Stimulated activated effector memory CD8-positive, alpha-beta T cell treated with anti-CD3 and anti-CD28 coated beads, Interleukin-12 subunit alpha, Interleukin-12 subunit beta, amount 100 ng/mL, for 72 hours (primary cell): ENCODE measurements at regions not wholly inside any gene's neighbourhood (a gene's known extent, or its start where the extent isn't known, plus 50 kb on each side); places are given as distances from the start of the nearest gene placed in this dataset.
A peak's percentile ranks its signal among the peaks of the same experiment; 100 is the strongest.

Experiments
- ATAC-seq: fragments of 150-1000 bp; cut with Tn5 transposase; 2 replicates; pipeline ENCODE4 v1.10.0; 2021
- DNase-seq, 2 donors: peaks; one replicate each; pipeline ENCODE4 v3.0.0; 2021 to 2022; ENCODE audit warnings: low spot score in 2 of 2
- H3K27ac Mint-ChIP-seq: one replicate; pipeline ENCODE4 v1.8.0; 2022; ENCODE audit warnings: mild to moderate bottlenecking, mixed read lengths
- H3K36me3 Mint-ChIP-seq: one replicate; pipeline ENCODE4 v1.8.0; 2022; ENCODE audit warnings: mild to moderate bottlenecking, mixed read lengths
- H3K4me1 Mint-ChIP-seq: one replicate; pipeline ENCODE4 v1.8.0; 2022; ENCODE audit warnings: mixed read lengths
- H3K4me3 Mint-ChIP-seq: one replicate; pipeline ENCODE4 v1.8.0; 2022; ENCODE audit warnings: mild to moderate bottlenecking, mixed read lengths
- H3K9me3 Mint-ChIP-seq: one replicate; pipeline ENCODE4 v1.8.0; 2022; ENCODE audit warnings: mixed read lengths

DNA sequence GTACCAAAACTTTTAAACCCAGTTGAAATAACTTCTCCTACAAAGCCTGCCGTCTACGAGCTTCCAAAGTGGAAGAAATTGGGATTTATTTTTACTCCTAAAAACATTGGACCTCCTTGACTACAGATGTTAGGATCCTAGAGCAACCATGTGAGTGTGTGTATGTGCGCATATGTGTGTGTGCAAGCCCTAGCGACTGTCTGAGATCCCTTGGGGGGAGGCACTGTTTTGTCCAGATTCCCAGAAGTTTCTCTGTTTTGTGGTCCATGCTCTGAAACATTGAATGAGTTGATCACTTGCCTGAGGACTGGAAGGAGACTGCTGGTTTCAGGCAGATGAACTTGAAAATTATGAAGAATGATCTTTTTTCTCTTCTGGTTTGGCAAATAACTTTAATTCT lies 312.3 kb upstream of the ZNF32 start:
- ATAC-seq (no peak), DNase-seq (no peak)
- no peaks in the 10 kb centered on the region for H3K9me3 Mint-ChIP-seq
- H3K4me3 Mint-ChIP-seq = no peak overlapping the region
- H3K36me3 Mint-ChIP-seq = no peaks in the 10 kb centered on the region
- peaks cover 6% of the 10 kb centered on the region for H3K4me1 Mint-ChIP-seq
- no peak overlapping the region for H3K27ac Mint-ChIP-seq

DNA sequence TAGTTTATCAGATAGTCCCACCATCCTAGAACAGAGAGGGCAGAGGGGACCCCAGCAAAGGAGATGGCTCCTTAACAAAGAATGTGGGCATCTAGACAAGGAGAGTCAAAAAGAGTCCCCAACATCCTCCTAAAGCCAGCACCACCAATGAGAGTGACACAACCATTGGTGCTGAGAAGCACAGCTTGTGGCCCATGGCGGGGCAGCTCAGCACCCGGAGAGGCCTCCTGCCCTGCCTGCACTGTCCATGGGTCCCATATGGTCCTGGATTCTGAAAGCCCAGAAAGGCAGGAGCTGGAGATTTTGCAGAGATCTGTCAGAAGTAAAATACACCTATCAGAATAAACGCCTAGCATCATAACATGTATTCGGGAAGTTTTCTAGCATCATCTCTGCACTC lies 311.8 kb upstream of the ZNF32 start:
- H3K36me3 Mint-ChIP-seq = no peaks in the 10 kb centered on the region
- DNase-seq (peak in 1 of 2 donors; percentile 40), ATAC-seq (no peak)
- no peak overlapping the region for H3K4me3 Mint-ChIP-seq
- H3K4me1 Mint-ChIP-seq = peaks cover 4% of the 10 kb centered on the region
- H3K27ac Mint-ChIP-seq = no peak overlapping the region
- H3K9me3 Mint-ChIP-seq = no peaks in the 10 kb centered on the region

DNA sequence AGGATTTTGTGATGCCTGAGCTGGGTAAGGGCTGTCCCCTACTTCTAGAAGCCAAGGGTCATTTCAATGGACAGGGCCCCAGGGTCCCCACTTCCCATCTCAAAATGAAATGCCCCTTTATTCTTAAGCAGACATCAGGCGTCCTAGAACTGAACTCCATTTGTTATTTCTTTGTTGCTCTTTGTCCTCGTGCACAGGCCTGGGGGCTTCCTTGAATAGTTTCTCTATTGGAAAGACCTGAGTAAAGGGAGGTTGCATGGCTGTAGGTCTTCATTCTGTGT lies 311.4 kb upstream of the ZNF32 start:
- no peak for DNase-seq
- ATAC-seq = no peak

DNA sequence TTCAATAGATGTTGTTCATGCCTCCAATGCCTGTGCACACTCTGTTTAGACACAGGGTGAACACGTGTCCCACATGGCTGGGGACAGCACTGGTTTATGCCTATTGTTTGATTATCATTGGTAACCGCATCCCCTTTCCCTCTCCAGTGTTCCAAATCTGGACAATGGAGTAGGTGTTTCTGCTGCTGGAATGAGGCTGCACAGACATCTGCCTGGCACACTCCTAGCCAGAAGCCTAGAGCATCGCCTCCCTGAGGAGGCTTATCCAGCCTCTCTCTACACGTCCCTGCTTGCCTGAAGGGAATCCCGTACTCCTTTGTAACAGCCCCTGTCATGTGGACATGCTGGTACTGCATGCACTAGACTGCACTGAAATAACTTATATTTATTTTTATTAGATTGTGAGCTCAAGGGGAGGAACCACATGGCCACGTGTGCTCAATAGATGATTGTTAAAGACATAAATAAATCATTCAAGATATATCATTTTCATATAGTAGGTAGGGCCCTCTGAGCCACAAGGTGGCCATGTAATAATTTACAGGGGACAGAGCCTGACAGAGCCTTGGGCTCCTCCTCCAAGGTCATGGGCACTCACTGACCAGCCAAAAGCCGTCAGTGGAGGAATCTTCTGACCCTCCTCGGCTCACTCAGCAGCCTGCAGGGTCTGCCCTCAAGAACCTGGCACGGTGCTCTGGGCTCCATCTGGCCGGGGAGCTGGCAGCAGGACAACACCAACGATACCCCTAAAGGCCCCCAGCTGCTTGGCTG lies 310.9 kb upstream of the ZNF32 start:
- no peak overlapping the region for H3K27ac Mint-ChIP-seq
- no peak overlapping the region for H3K4me3 Mint-ChIP-seq
- H3K9me3 Mint-ChIP-seq = no peaks in the 10 kb centered on the region
- ATAC-seq (no peak), DNase-seq (peak in 1 of 2 donors; percentile 38)
- no peaks in the 10 kb centered on the region for H3K36me3 Mint-ChIP-seq
- H3K4me1 Mint-ChIP-seq = no peaks in the 10 kb centered on the region

More for the DNA sequence above, 311.4 kb upstream of the ZNF32 start:
- Mint-ChIP-seq H3K27ac (no peak overlapping the region), H3K9me3 (no peaks in the 10 kb centered on the region), H3K36me3 (no peaks in the 10 kb centered on the region), H3K4me3 (no peak overlapping the region), H3K4me1 (peaks cover under 1% of the 10 kb centered on the region)

DNA sequence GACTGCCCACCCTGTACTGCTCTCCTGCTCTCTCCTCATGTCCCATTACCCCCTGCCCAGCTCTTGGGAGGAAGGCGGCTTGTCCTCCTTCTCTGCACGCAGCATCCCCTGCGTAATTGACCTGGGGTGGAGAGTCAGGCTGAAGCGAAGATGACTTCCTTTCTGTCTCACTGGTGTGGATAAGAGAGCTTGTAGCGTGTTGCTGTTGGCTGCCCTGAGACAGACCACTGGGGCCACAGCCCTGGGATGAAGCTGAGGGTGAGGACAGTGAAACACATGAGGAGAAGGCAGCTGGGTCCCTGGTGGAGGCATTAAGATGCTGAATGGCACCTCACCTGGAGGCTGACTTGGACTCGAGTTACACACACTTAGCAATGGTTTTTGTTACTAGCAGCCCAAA lies 310.3 kb upstream of the ZNF32 start:
- H3K27ac Mint-ChIP-seq = no peak overlapping the region
- H3K4me1 Mint-ChIP-seq = no peaks in the 10 kb centered on the region
- no peak overlapping the region for H3K4me3 Mint-ChIP-seq
- H3K36me3 Mint-ChIP-seq = no peaks in the 10 kb centered on the region
- ATAC-seq (no peak), DNase-seq (peak in 1 of 2 donors; percentile 23)
- no peaks in the 10 kb centered on the region for H3K9me3 Mint-ChIP-seq

DNA sequence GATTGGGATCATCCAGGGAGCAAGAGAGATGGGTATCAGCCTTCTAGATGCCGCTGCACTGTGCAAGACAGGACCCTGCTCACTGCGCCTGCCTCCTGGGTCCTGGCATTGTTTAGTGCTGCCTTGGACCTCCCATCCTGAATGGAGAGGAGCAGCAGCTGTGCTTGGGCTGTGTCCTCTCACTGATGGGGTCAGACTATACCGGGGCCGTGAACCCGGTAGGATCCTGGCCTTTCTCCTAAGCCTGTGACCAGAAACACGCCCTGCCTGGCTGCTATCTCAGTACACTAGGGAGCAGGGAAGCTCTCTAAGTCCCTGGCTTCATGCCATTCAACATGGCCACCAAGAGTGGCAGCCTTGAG lies 309.4 kb upstream of the ZNF32 start:
- H3K27ac Mint-ChIP-seq = no peak overlapping the region
- ATAC-seq (no peak), DNase-seq (peak in 1 of 2 donors; percentile 18)
- H3K9me3 Mint-ChIP-seq = peaks cover 2% of the 10 kb centered on the region
- H3K4me3 Mint-ChIP-seq = no peak overlapping the region
- no peaks in the 10 kb centered on the region for H3K36me3 Mint-ChIP-seq
- no peaks in the 10 kb centered on the region for H3K4me1 Mint-ChIP-seq

DNA sequence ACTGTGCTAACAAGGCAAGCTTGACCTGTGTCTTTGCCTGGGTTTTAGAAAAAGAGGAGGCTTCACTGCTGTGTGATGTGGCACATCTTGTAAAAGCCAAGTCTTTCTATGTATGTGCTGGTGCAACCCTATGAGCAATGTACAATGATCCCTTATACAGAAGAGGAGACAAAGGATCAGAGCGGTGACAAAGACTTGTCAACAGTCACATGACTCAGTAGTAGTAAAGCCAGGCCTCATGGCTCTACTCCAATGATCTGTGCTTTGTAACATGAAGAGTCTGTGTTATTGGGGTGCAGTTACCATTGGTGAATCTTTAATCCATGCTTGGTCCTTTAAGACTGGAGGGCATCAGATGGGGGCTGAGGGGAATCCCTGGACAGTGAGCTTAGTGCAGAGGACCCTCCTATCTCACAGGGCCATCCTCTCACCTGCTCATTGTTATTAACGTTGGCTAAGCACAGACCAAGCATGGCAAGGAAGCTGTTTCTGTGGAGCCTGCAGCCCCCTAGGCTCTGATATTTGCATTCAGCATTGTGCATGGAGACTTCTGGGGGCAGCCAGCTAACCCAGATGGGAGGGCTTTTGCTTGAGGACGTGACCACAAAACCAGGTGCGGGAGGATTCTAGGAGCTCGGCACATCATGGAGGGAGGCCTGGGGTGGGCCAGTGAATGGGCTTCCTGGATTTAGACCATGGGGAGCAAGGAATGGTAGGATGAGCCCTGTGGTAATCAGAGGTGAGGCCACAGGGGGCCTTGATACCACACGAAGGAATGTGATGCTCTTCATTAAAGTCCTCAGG lies 308.8 kb upstream of the ZNF32 start:
- ATAC-seq (no peak), DNase-seq (peak in 1 of 2 donors; percentile 23)
- Mint-ChIP-seq H3K27ac (no peak overlapping the region), H3K9me3 (peaks cover 5% of the 10 kb centered on the region), H3K36me3 (no peaks in the 10 kb centered on the region), H3K4me1 (no peaks in the 10 kb centered on the region), H3K4me3 (no peak overlapping the region)

DNA sequence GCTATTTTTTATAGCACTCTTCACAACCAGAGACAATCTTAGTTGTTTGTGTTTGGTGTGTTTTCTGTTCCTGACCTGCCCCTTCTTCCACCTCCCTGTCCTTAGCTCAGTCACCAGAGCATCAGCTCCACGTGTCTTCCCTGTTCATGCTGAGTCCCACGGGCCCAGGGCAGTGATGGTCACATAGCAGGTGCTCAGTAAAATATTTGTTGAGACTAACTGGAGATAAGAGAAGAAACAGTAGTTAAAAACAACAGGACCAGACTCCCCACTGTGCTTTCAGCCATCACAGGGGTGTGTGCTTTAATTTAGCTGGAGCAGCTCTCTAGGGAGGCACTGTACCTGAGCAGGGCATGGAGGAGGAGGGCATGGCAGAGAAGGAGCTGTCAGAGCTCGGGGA lies 307.3 kb upstream of the ZNF32 start:
- H3K27ac Mint-ChIP-seq = no peak overlapping the region
- H3K4me3 Mint-ChIP-seq = no peak overlapping the region
- H3K36me3 Mint-ChIP-seq = no peaks in the 10 kb centered on the region
- H3K4me1 Mint-ChIP-seq = no peaks in the 10 kb centered on the region
- ATAC-seq (no peak), DNase-seq (no peak)
- peaks cover 5% of the 10 kb centered on the region for H3K9me3 Mint-ChIP-seq

DNA sequence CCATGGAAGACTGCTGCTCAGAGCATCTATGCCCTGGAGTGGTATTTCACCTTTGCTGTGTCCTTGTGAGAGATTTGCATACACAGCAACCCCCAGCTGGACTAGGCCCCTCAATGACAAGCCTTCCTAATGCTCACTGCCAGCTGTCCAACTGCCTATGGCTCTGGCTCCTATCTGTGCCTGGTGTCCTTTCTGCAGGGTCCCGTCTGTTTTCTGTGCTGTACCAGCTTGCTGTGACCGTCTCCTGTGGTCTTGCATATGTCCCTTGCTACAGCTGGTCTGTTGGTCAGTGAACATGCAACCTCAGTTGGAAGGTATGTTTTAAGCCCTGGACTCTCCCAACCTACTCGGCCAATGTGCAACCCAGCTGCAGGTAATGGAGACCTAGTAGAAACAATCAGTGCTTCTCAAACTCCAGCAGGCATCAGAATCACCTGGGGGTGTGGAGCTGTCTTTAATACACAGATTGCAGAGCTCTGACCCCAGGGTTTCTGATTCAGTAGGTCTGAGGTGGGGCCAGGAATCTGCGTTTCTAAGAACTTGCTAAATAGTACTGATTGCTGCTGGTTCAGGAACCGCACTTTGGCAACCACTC lies 306.4 kb upstream of the ZNF32 start:
- no peak for ATAC-seq
- H3K36me3 Mint-ChIP-seq = no peaks in the 10 kb centered on the region
- H3K4me1 Mint-ChIP-seq = no peaks in the 10 kb centered on the region
- H3K4me3 Mint-ChIP-seq = no peak overlapping the region
- H3K27ac Mint-ChIP-seq = no peak overlapping the region
- H3K9me3 Mint-ChIP-seq = peaks cover 5% of the 10 kb centered on the region
- DNase-seq = peak in 1 of 2 donors; percentile 23

DNA sequence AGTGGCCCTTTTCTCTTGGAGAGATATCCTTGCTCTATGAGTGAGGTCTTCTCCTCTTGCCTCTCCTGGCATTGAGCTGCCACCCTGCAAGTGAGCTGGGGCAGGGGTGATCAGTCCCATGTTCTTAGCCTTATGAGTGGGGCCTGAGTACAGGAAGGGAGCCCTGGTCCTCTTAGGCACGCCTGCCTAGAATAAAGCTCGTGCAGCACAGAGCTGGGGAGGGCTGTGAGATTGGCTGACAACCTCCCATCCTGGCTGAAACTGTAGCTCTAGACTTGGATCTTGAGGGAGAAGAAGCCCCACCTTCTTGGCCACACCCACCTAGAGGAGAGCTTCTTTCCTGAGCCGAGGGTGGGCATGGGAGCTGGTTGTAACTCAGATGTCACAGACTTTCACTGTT lies 305.0 kb upstream of the ZNF32 start:
- ATAC-seq = no peak
- Mint-ChIP-seq H3K9me3 (peaks cover 5% of the 10 kb centered on the region), H3K4me1 (no peaks in the 10 kb centered on the region), H3K36me3 (no peaks in the 10 kb centered on the region), H3K4me3 (no peak overlapping the region), H3K27ac (no peak overlapping the region)
- DNase-seq = peak in 1 of 2 donors; percentile 33

DNA sequence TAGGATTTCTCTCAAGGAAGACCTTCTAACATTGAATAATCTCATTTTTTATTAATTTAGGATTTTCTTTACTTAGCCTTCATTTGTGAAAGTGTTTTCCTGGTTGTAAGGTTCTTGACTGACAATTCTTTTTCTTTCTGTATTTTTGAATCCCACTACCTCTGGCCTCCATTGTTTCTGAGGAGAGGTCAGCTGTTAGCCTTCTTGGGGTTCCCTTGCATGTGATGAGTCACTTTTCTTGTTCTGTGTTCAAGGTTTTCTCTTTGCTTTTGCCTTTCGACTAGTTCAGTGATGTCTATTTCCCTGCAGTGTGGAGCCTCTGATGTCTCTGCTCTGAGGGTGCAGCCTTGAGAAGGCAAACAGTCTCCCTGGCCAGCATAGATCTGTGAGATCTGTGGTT lies 304.1 kb upstream of the ZNF32 start:
- Mint-ChIP-seq H3K4me1 (no peaks in the 10 kb centered on the region), H3K9me3 (peaks cover 5% of the 10 kb centered on the region), H3K4me3 (no peak overlapping the region), H3K36me3 (no peaks in the 10 kb centered on the region), H3K27ac (no peak overlapping the region)
- no peak for DNase-seq
- ATAC-seq = no peak

DNA sequence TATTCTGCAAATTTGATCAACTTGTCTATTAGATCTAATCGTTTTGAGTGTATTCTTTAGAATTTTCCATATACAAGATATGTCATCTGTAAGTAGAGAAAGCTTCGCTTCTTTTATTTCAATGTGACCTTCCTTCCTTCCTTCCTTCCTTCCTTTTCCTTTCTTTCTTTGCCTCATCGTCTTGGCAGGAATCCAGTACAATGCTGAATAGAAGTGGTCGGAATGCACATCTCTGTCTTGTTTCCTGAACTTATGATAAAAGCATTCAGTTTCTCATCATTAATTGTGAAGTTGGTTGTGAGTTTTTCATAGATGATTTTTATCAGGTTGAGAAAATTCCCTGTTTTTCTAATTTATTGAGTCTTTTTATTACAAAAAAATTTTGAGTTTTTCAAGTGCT lies 300.7 kb upstream of the ZNF32 start:
- ATAC-seq = no peak
- Mint-ChIP-seq H3K27ac (no peak overlapping the region), H3K4me1 (no peaks in the 10 kb centered on the region), H3K36me3 (no peaks in the 10 kb centered on the region), H3K9me3 (peaks cover 5% of the 10 kb centered on the region), H3K4me3 (no peak overlapping the region)
- DNase-seq = no peak

DNA sequence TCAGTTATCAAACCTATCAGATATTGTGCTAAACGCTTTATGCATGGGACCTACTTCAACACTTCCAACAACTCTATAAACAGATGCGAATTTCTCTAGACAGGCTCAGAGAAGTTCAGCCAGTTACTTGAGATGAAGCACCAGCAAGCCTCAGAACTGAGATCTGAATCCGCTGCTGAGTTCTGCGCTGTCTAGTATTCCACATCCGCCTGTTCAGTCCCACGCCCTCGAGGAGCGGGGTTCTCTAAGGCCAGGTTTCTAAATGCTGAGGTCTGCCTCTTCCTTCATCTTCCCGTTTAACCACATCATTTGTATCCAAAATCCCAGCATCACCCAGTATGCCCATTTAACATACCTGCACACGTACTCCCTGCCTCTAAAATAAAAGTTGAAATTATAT lies 297.8 kb upstream of the ZNF32 start:
- ATAC-seq = no peak
- H3K9me3 Mint-ChIP-seq = no peaks in the 10 kb centered on the region
- no peak for DNase-seq
- H3K4me1 Mint-ChIP-seq = peaks cover 5% of the 10 kb centered on the region
- no peak overlapping the region for H3K4me3 Mint-ChIP-seq
- H3K36me3 Mint-ChIP-seq = no peaks in the 10 kb centered on the region
- H3K27ac Mint-ChIP-seq = no peak overlapping the region

DNA sequence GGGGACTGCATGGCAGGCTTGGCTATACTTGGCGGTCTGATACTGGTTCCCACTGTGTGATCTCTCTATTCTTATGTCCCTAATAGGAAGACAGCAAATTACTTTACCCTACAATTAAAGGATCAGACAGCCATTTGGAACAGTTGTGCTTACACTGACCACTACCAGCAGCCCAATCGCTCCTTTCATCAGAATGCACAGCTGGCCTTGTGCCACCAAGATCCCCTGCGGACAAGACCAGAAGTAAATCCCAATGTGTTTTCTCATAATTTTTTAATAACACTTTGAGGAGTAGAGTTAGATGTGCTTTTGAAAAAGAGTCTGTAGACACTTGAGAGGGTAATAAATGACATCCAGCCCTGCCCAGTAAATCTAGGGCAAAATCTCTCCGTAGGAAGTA lies 297.2 kb upstream of the ZNF32 start:
- Mint-ChIP-seq H3K4me1 (peaks cover 5% of the 10 kb centered on the region), H3K9me3 (no peaks in the 10 kb centered on the region), H3K4me3 (no peak overlapping the region), H3K27ac (no peak overlapping the region), H3K36me3 (no peaks in the 10 kb centered on the region)
- ATAC-seq (no peak), DNase-seq (no peak)

DNA sequence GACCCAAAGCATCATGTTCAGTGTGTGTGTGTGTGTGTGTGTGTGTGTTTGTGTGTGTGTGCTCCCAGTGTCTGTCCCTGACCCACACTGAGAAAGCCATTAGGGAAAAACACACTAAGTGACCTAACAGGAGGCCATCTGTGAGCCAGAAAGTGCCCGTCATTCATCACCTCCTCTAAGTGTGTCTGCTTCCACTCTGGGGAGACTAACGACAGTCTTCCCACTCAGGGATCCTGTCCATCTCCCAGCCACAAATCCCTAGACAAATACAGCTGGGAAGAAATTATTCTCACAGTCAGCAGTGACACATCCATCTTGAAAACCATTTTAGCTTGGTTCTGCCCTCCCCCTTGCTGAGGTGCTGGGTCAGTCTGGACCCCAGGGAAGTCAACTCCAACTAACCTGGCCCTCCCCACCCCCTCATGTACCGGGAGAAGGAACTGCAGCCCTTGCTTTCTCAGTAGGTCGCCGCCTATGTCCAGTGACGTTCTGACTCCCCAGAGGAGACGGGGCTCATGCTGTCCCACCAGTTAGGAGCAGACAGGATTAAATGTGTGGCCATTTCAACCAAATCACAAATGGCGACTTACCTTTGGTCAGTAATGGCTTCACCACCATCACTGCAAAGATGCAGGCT lies 296.5 kb upstream of the ZNF32 start:
- no peak overlapping the region for H3K4me3 Mint-ChIP-seq
- no peak for ATAC-seq
- peaks cover 6% of the 10 kb centered on the region for H3K4me1 Mint-ChIP-seq
- no peaks in the 10 kb centered on the region for H3K9me3 Mint-ChIP-seq
- DNase-seq = peak in 1 of 2 donors; percentile 20
- no peaks in the 10 kb centered on the region for H3K36me3 Mint-ChIP-seq
- H3K27ac Mint-ChIP-seq = no peak overlapping the region
